ENCODE measurements at regions not wholly inside any gene's neighbourhood (a gene's known extent, or its start where the extent isn't known, plus 50 kb on each side); places are given as distances from the start of the nearest gene placed in this dataset.

- H3K9me3 ChIP-seq (ENCODE audit: control insufficient read depth in 1 of 2, low read length in 2 of 2) = no peaks in the 10 kb centered on the region
- ChIA-PET POLR2A (ENCODE audit: partially characterized antibody) (no interaction called here), CTCF (ENCODE audit: partially characterized antibody) (no interaction called here)
- intact Hi-C loops (cut with micrococcal nuclease) = no loop called here
- H3K4me3 Mint-ChIP-seq = no peak overlapping the region
- no peak for DNase-seq
- peaks cover 0 to 1% (median 0%) of the 10 kb centered on the region in 4 donors for H3K4me1 Mint-ChIP-seq
- no peak overlapping the region for H3K27ac ChIP-seq (ENCODE audit: low read depth, low read length)
- H3K4me1 ChIP-seq (ENCODE audit: insufficient read depth, low read length) = no peaks in the 10 kb centered on the region
- no peaks in the 10 kb centered on the region for H3K36me3 ChIP-seq (ENCODE audit: insufficient read depth, low read length)
- H3K27ac Mint-ChIP-seq = no peak overlapping the region
- H3K4me3 ChIP-seq (ENCODE audit: low read length in 2 of 2) = no peak overlapping the region
- H3K27me3 ChIP-seq (ENCODE audit: insufficient read depth, low read length) = no peaks in the 10 kb centered on the region
- H3K36me3 Mint-ChIP-seq = no peaks in the 10 kb centered on the region
- H3K9me3 Mint-ChIP-seq = no peaks in the 10 kb centered on the region
- H3K27me3 Mint-ChIP-seq = peaks cover 2 to 5% of the 10 kb centered on the region in 2 donors
These were observed 115.2 kb downstream of the EDEM1 start for GRCh38 chr3:5302661-5303060.

DNA sequence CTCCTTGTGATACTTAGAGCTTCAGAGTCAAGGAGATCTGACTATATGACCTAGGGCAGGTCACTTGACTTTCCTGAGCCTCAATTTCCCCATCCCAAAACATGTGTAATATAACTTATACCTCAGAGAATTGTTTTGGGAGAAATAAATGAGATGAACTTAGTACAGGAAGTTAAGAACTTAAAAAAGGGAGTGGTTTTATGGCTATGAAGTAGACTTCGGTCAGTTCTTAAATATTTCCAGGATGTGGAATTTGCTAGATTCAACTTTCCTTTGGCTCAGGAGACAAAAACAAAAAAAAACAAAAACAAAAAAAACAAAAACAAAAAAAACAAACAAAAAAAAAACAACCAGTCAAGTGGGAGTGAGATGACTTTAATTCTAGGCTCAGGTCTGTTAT is 116.7 kb downstream of the EDEM1 start:
- Histone ChIP-seq H3K36me3 (ENCODE audit: insufficient read depth, low read length) (no peaks in the 10 kb centered on the region), H3K27ac (ENCODE audit: low read depth, low read length) (no peak overlapping the region), H3K9me3 (ENCODE audit: control insufficient read depth in 1 of 2, low read length in 2 of 2) (no peaks in the 10 kb centered on the region), H3K4me1 (ENCODE audit: insufficient read depth, low read length) (no peaks in the 10 kb centered on the region), H3K27me3 (ENCODE audit: insufficient read depth, low read length) (no peaks in the 10 kb centered on the region), H3K4me3 (ENCODE audit: low read length in 2 of 2) (no peak overlapping the region)
- Mint-ChIP-seq H3K27ac (no peak overlapping the region), H3K36me3 (no peaks in the 10 kb centered on the region), H3K9me3 (no peaks in the 10 kb centered on the region), H3K27me3 (peaks cover under 1 to 3% of the 10 kb centered on the region in 2 donors), H3K4me3 (no peak overlapping the region), H3K4me1 (no peaks in the 10 kb centered on the region)
- intact Hi-C loops (cut with micrococcal nuclease) = no loop called here
- no peak for DNase-seq
- CTCF ChIA-PET (ENCODE audit: partially characterized antibody) = no interaction called here
- POLR2A ChIA-PET (ENCODE audit: partially characterized antibody) = no interaction called here

DNA sequence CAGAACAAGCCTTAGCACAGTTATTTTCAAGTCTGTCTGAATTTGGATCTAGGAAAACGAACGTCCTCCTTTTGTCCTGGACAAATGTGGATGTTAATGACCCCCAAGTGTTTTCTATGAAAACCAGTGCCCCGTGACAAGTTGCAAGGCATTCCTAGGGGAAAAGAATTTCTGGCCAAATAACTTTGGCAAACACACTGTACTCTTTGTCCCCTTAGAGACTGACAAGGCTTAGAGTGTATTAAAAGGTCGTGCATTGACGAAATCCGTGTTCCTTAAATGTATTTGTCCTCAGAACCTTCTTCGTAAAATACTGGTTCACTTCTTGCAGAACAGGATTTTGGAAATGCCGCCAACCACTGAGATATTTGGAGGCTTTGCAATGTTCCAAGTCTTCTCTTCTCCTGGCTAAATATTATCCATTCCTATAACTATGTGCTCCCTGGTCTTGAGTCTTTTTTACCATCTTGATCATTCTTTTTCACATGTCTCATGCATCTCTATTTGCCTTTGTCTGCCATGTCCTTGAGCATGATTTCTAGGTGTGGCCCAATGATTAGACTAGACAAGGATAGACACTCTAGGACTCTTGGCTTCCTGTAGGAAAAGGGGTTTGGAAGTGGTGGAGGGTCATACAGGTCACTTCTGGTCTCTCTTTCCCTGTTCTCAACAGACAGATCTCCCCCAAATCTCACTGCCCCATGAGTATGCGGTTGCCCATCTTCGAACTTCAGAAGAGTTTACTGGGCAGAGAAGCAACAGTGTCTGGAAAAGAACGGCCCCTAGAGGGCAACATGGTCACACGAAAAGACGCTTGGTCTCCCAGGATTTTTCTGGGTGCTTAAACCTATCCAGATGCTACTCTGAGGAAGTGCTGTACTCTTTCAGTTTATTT is 117.5 kb downstream of the EDEM1 start:
- Histone ChIP-seq H3K27ac (ENCODE audit: low read depth, low read length) (no peak overlapping the region), H3K9me3 (ENCODE audit: control insufficient read depth in 1 of 2, low read length in 2 of 2) (no peaks in the 10 kb centered on the region), H3K4me3 (ENCODE audit: low read length in 2 of 2) (no peak overlapping the region), H3K4me1 (ENCODE audit: insufficient read depth, low read length) (no peaks in the 10 kb centered on the region), H3K27me3 (ENCODE audit: insufficient read depth, low read length) (no peaks in the 10 kb centered on the region), H3K36me3 (ENCODE audit: insufficient read depth, low read length) (no peaks in the 10 kb centered on the region)
- H3K9me3 Mint-ChIP-seq = no peaks in the 10 kb centered on the region
- H3K27ac Mint-ChIP-seq = no peak overlapping the region
- no peaks in the 10 kb centered on the region for H3K4me1 Mint-ChIP-seq
- peaks cover 1 to 2% of the 10 kb centered on the region in 2 donors for H3K27me3 Mint-ChIP-seq
- DNase-seq = peak in 4 of 5 donors; percentile 1 to 11 (median 3)
- CTCF ChIA-PET (ENCODE audit: partially characterized antibody) = interaction anchor here (1.0 kb wide), 1 partner anchor 8 kb away, joined by 4 read pairs; no protein-coding TSS in a partner anchor
- H3K36me3 Mint-ChIP-seq = no peaks in the 10 kb centered on the region
- intact Hi-C loops (cut with micrococcal nuclease) = loop anchor here (1.0 kb wide), 1 partner anchor 169 kb away; no protein-coding TSS in a partner anchor
- no peak overlapping the region for H3K4me3 Mint-ChIP-seq
- POLR2A ChIA-PET (ENCODE audit: partially characterized antibody) = no interaction called here

DNA sequence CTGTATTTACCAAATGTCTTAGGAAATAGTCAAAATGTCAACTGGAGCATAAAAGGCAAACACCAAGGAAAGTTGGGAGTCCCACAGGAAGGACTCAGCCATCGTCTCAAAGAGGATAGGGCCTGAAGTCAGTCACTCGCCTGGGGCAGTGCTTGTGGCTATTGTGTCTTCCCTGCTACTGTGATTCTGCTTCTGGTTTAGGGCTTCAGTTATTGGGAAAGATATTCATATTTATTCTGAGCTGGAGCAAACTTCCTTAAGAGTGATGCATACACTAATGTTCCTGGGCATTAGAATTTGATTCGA is 118.1 kb downstream of the EDEM1 start:
- peaks cover 1 to 2% of the 10 kb centered on the region in 2 donors for H3K27me3 Mint-ChIP-seq
- H3K4me1 Mint-ChIP-seq = no peaks in the 10 kb centered on the region
- no peaks in the 10 kb centered on the region for H3K9me3 Mint-ChIP-seq
- no peak overlapping the region for H3K27ac Mint-ChIP-seq
- no peaks in the 10 kb centered on the region for H3K27me3 ChIP-seq (ENCODE audit: insufficient read depth, low read length)
- no peaks in the 10 kb centered on the region for H3K4me1 ChIP-seq (ENCODE audit: insufficient read depth, low read length)
- ChIA-PET CTCF (ENCODE audit: partially characterized antibody) (interaction anchor here (1.0 to 1.6 kb wide), 2 partner anchors 9 to 167 kb away, joined by 4 to 5 read pairs; no protein-coding TSS in a partner anchor), POLR2A (ENCODE audit: partially characterized antibody) (no interaction called here)
- H3K9me3 ChIP-seq (ENCODE audit: control insufficient read depth in 1 of 2, low read length in 2 of 2) = no peaks in the 10 kb centered on the region
- no peaks in the 10 kb centered on the region for H3K36me3 ChIP-seq (ENCODE audit: insufficient read depth, low read length)
- intact Hi-C loops (cut with micrococcal nuclease) = loop anchor here (1.0 kb wide), 1 partner anchor 169 kb away; no protein-coding TSS in a partner anchor
- no peaks in the 10 kb centered on the region for H3K36me3 Mint-ChIP-seq
- no peak overlapping the region for H3K27ac ChIP-seq (ENCODE audit: low read depth, low read length)
- DNase-seq = no peak
- no peak overlapping the region for H3K4me3 ChIP-seq (ENCODE audit: low read length in 2 of 2)
- no peak overlapping the region for H3K4me3 Mint-ChIP-seq

DNA sequence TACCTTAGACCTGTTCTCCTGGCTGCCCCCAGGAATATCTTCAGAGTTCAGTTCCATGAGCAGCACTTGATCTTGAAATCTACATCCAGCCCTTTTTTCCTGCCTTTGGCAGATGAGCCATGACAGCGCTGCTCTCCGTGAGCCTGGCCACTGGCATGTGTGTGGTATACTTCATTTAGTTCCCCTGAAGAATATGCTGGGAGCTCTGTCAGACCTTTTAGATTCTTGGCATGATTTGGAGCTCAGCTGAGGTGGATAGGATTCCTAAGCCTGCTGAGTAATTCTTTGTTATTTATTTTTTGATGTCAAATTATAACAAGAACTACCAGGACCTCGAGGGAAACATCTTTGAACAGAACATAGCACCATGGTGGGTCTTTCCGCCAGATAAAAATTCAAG is 121.7 kb downstream of the EDEM1 start:
- intact Hi-C loops (cut with micrococcal nuclease) = no loop called here
- H3K27ac Mint-ChIP-seq = no peak overlapping the region

DNA sequence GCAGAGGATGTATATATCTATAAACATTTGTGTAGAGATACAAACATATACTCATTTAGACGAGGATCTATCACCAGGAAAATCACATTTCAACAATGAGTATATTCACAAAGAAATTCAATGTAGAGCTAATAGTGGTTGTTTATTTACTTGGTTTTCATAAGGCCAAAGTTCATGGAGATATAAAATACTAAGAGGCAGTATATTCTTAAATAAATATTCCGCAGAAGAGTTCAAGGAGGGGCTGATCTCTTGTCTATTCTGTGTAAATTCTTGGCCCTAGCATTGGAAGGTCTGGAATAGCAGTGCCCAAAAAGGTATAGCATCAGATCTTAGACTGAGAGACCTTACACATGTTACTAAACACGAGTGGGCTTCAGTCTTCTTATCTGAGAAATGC is 122.1 kb downstream of the EDEM1 start:
- Histone ChIP-seq H3K4me3 (ENCODE audit: low read length in 2 of 2) (no peak overlapping the region), H3K27ac (ENCODE audit: low read depth, low read length) (no peak overlapping the region), H3K9me3 (ENCODE audit: control insufficient read depth in 1 of 2, low read length in 2 of 2) (no peaks in the 10 kb centered on the region), H3K4me1 (ENCODE audit: insufficient read depth, low read length) (no peaks in the 10 kb centered on the region), H3K36me3 (ENCODE audit: insufficient read depth, low read length) (no peaks in the 10 kb centered on the region), H3K27me3 (ENCODE audit: insufficient read depth, low read length) (no peaks in the 10 kb centered on the region)
- ChIA-PET POLR2A (ENCODE audit: partially characterized antibody) (no interaction called here), CTCF (ENCODE audit: partially characterized antibody) (interaction anchor here (1.6 kb wide), 1 partner anchor 11 kb away, joined by 5 read pairs; no protein-coding TSS in a partner anchor)
- Mint-ChIP-seq H3K4me3 (no peak overlapping the region), H3K9me3 (peaks cover 0 to 2% (median 0%) of the 10 kb centered on the region in 8 donors), H3K27ac (no peak overlapping the region), H3K36me3 (no peaks in the 10 kb centered on the region), H3K4me1 (no peaks in the 10 kb centered on the region), H3K27me3 (peaks cover 1 to 2% of the 10 kb centered on the region in 2 donors)
- DNase-seq = no peak
- intact Hi-C loops (cut with micrococcal nuclease) = no loop called here

More for the DNA sequence above, 121.7 kb downstream of the EDEM1 start:
- no peak overlapping the region for H3K4me3 Mint-ChIP-seq
- Histone ChIP-seq H3K27ac (ENCODE audit: low read depth, low read length) (no peak overlapping the region), H3K9me3 (ENCODE audit: control insufficient read depth in 1 of 2, low read length in 2 of 2) (no peaks in the 10 kb centered on the region), H3K4me3 (ENCODE audit: low read length in 2 of 2) (no peak overlapping the region), H3K4me1 (ENCODE audit: insufficient read depth, low read length) (no peaks in the 10 kb centered on the region), H3K27me3 (ENCODE audit: insufficient read depth, low read length) (no peaks in the 10 kb centered on the region), H3K36me3 (ENCODE audit: insufficient read depth, low read length) (no peaks in the 10 kb centered on the region)
- H3K4me1 Mint-ChIP-seq = no peaks in the 10 kb centered on the region
- ChIA-PET CTCF (ENCODE audit: partially characterized antibody) (no interaction called here), POLR2A (ENCODE audit: partially characterized antibody) (no interaction called here)
- no peak for DNase-seq
- H3K36me3 Mint-ChIP-seq = no peaks in the 10 kb centered on the region
- H3K27me3 Mint-ChIP-seq = peaks cover 1 to 2% of the 10 kb centered on the region in 2 donors
- peaks cover 0 to 2% (median 0%) of the 10 kb centered on the region in 8 donors for H3K9me3 Mint-ChIP-seq

DNA sequence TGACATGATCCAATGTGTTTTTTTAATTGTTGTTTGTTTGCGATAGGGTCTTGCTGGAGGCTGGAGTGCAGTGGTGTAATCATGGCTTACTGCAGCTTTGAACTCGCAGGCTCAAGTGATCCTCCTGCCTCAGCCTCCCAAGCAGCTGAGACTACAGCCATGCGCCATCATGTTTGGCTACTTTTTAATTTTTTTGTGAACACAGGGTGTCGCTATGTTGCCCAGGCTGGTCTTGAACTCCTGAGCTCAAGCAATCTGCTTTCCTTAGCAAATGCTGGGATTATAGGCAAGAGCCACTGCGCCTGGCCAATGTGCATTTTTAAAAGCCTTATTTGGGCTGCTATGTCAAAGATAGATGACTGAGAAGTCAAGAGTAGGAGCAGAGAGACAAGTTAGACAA is 123.0 kb downstream of the EDEM1 start:
- DNase-seq = no peak
- no peaks in the 10 kb centered on the region for H3K4me1 ChIP-seq (ENCODE audit: insufficient read depth, low read length)
- no peaks in the 10 kb centered on the region for H3K36me3 ChIP-seq (ENCODE audit: insufficient read depth, low read length)
- Mint-ChIP-seq H3K4me3 (no peak overlapping the region), H3K4me1 (no peaks in the 10 kb centered on the region), H3K36me3 (no peaks in the 10 kb centered on the region), H3K27me3 (peaks cover 1 to 2% of the 10 kb centered on the region in 2 donors), H3K9me3 (peaks cover 0 to 2% (median 0%) of the 10 kb centered on the region in 8 donors), H3K27ac (no peak overlapping the region)
- CTCF ChIA-PET (ENCODE audit: partially characterized antibody) = interaction anchor here (0.6 to 1.6 kb wide), 2 partner anchors 12 to 144 kb away, joined by 3 to 5 read pairs; no protein-coding TSS in a partner anchor
- no peaks in the 10 kb centered on the region for H3K27me3 ChIP-seq (ENCODE audit: insufficient read depth, low read length)
- POLR2A ChIA-PET (ENCODE audit: partially characterized antibody) = no interaction called here
- intact Hi-C loops (cut with micrococcal nuclease) = no loop called here
- H3K9me3 ChIP-seq (ENCODE audit: control insufficient read depth in 1 of 2, low read length in 2 of 2) = no peaks in the 10 kb centered on the region
- H3K27ac ChIP-seq (ENCODE audit: low read depth, low read length) = no peak overlapping the region
- no peak overlapping the region for H3K4me3 ChIP-seq (ENCODE audit: low read length in 2 of 2)

Measured in CD4-positive, alpha-beta memory T cell (primary cell).